ENCODE measurements at regions not wholly inside any gene's neighbourhood (a gene's known extent, or its start where the extent isn't known, plus 50 kb on each side); places are given as distances from the start of the nearest gene placed in this dataset.

DNA sequence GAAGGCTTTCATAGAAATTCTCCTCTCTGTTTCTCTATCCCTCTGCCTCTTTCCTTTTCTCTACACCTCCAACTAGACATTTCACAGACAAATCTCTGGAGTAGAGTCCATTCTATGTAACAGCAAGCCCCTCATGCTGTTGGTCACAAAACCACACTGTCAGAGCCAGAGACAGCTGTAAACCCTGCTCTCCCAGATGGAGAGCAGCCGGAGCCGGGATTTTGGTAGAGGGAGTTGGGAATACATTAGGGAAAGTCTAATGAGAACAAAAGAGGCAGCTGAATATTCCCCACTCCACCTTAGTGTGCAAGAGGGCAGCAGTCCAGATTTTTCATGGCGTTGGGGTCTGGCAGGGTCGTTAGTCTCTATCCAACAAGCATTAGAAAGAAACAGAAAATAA, 68.3 kb upstream of the EDN1 start:
- Mint-ChIP-seq H3K27me3 (no peaks in the 10 kb centered on the region), H3K4me1 (ENCODE audit: low read depth) (no peaks in the 10 kb centered on the region), H3K4me3 (no peak overlapping the region), H3K27ac (no peak overlapping the region), H3K9me3 (ENCODE audit: low read depth) (no peaks in the 10 kb centered on the region), H3K36me3 (peaks cover 4% of the 10 kb centered on the region)

DNA sequence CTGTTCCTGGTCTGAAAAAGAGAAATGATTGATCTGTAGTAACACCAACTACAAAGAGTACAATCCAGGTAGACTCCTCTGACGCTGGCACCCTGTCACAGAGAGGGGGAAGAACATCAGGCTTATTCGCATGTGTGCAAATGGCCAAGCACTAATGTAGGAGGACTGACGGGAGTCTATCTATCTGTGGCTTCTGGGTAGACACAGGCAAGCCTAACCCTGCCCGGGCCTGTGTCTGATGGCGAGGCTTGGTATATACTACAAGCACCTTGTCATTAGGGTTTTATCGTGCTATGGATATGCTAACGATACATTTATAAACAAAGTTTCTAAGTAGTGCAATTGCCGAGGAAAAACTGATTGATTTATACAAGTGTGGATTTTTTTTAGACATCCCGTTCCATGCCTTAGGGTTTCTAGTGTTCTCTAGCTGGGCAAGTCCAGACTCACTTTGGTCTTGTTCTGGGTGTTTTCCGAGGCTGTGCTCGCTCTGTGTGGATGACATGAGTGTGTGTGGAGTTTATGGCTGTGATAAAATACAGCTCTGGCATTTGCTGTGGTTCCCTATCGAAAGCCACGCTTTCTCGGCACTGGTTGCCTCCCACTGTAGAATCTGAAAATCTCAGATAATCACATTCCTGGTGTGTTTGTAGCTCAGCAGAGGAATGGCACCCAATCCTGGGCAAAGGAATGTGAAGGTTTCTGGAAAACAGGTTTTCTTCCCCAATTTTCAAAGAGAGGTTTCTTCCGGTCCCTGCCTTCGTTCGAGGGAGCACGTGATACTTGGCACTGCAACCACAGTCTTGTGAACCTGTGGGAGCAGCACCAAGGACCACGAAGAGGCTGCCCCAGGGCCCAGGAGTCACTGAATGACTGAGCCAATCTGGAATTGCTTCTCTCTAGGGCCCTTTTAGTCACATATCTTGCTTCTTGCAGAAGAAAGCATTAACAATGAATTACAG, 67.5 kb upstream of the EDN1 start:
- H3K27me3 Mint-ChIP-seq = no peaks in the 10 kb centered on the region

DNA sequence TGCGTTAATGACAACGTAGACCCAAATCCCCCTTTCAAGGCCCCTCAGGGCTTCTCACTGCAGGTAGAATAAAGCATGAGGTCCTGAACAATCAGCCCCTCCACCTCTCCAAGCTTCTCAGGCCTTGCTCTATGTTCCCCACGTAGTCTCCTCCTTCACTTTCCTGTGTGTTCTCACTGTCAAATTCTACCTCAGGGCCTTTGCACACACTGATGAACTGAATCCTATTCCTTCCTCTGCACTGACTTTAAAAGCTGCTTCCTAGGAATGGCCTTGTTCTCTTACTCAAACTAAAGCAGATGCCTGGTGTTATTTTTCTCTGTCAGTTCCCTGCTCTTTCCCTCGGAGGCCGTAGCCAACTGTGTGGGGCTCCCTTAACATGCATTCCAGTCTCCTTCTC, 66.8 kb upstream of the EDN1 start:
- Mint-ChIP-seq H3K4me3 (no peak overlapping the region), H3K27me3 (no peaks in the 10 kb centered on the region), H3K9me3 (ENCODE audit: low read depth) (no peaks in the 10 kb centered on the region), H3K36me3 (peaks cover 4% of the 10 kb centered on the region), H3K27ac (no peak overlapping the region), H3K4me1 (ENCODE audit: low read depth) (no peaks in the 10 kb centered on the region)

More for the DNA sequence above, 67.5 kb upstream of the EDN1 start:
- Mint-ChIP-seq H3K4me1 (ENCODE audit: low read depth) (no peaks in the 10 kb centered on the region), H3K36me3 (peaks cover 4% of the 10 kb centered on the region), H3K4me3 (no peak overlapping the region), H3K27ac (no peak overlapping the region), H3K9me3 (ENCODE audit: low read depth) (no peaks in the 10 kb centered on the region)

DNA sequence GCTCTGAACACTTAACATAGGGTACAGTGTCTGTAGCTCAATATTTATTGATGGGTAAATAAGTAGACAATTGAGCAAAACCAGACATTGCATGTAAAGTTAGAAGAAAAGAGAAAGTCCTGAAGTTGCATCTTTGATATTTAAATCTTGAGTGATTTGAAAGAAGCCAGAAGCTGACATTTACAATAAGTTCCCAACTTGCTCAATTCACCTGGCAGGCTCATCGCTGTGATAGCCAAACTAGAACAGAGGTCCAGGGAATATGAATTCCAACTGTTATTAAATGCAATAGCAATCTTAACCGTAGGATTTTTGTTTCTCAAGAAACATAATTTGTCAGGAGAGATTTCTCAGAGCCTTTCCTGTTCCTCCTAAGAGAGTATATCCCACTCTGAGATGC, 65.9 kb upstream of the EDN1 start:
- Mint-ChIP-seq H3K36me3 (peaks cover 4% of the 10 kb centered on the region), H3K4me1 (ENCODE audit: low read depth) (peaks cover 7% of the 10 kb centered on the region), H3K27ac (no peak overlapping the region), H3K27me3 (no peaks in the 10 kb centered on the region), H3K9me3 (ENCODE audit: low read depth) (no peaks in the 10 kb centered on the region), H3K4me3 (no peak overlapping the region)

DNA sequence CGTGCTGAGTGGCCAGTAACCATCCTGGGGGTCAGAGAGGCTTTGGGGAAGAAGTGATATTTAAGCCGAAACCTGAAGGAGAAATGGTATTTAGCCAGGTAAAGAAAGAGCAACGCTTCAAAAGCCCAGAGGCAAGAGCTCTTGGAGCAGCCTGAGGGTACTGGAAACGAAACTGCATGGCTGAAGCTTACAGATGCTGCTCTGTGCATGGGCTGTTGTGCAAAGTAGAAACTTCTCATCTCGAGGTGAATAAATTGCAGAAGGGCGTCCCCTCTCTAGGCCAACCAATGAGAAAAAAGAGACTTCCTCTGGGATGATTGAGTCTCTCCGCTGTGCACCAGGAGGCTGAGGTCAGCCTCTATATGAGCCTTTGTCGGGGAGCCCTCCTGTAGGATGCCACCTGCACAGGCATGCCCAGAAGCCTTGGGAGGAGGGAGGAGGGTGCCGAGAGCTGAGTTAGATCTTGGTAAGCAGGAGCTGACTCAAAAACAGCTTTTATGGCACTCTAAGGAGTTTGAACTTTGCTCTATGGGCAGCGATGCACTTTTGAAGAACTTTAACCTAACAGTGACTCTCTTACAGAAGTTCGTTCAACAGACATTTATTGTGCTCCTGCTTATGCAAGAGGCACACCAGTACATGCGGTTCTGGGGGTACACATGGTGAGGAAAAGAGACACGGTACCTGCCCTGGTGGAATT, 61.6 kb upstream of the EDN1 start:
- Mint-ChIP-seq H3K27ac (no peak overlapping the region), H3K4me1 (ENCODE audit: low read depth) (peaks cover 32% of the 10 kb centered on the region), H3K4me3 (no peak overlapping the region), H3K27me3 (no peaks in the 10 kb centered on the region), H3K9me3 (ENCODE audit: low read depth) (no peaks in the 10 kb centered on the region), H3K36me3 (peaks cover 4% of the 10 kb centered on the region)

DNA sequence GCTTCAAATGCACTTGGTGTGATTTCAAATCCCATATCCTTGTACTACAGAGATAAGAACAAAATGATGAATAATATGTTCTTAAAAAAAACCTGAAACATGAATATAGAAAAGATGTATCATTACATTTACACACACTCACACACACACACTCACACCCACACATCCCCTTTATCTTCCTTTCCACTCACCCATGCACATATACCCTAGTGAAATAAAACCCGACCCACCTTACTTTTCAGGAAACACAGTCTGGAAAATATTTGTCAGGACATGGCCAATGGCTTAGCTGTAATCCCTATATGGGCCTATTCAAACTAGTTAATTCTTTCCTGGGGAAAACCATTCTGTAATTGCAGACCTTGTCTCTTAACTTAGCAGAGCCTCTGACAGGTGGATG, 60.8 kb upstream of the EDN1 start:
- peaks cover 4% of the 10 kb centered on the region for H3K36me3 Mint-ChIP-seq
- no peaks in the 10 kb centered on the region for H3K9me3 Mint-ChIP-seq (ENCODE audit: low read depth)
- H3K4me1 Mint-ChIP-seq (ENCODE audit: low read depth) = peaks cover 39% of the 10 kb centered on the region
- no peaks in the 10 kb centered on the region for H3K27me3 Mint-ChIP-seq
- no peak overlapping the region for H3K27ac Mint-ChIP-seq
- no peak overlapping the region for H3K4me3 Mint-ChIP-seq

DNA sequence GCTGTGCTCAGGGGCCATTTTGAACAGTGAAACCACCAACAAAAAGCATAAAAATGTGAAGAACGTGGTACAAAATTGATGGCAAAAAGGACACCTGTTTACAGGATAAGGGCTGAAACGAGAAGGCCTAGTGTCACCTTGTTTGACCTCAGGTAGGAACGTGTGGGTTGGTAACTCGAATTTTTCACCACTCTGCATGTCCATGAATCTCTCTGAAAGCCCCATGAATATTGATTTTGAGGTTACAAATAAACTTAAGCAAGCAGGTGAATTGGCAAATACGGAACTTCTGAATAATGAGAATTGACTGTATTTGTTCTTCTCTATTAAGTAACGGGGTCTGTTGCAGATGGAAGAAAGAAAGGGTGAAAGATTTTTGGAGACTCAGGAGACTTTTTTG, 59.6 kb upstream of the EDN1 start:
- peaks cover 39% of the 10 kb centered on the region for H3K4me1 Mint-ChIP-seq (ENCODE audit: low read depth)
- no peaks in the 10 kb centered on the region for H3K9me3 Mint-ChIP-seq (ENCODE audit: low read depth)
- H3K27me3 Mint-ChIP-seq = no peaks in the 10 kb centered on the region

DNA sequence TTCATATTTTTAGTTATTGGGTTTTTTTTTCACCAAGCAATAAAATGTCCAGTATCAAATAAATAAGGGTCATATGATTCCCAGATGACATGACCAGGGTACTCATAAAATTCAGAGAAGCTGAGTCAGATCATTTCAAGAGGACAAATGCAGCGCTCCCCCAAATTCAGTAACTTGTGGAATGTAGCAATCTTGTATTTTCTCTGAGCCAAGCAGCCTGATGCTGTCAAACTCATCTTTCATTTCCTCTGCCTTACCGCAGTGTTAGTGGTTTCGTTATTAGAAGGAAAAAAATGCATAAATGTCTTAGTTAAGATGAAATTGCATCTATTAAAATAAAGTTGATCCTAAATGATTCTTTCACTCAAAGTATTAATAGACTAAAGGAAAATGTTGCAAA, 57.8 kb upstream of the EDN1 start:
- Mint-ChIP-seq H3K27ac (no peak overlapping the region), H3K27me3 (no peaks in the 10 kb centered on the region), H3K9me3 (ENCODE audit: low read depth) (no peaks in the 10 kb centered on the region), H3K36me3 (no peaks in the 10 kb centered on the region), H3K4me1 (ENCODE audit: low read depth) (peaks cover 39% of the 10 kb centered on the region), H3K4me3 (no peak overlapping the region)

More for the DNA sequence above, 59.6 kb upstream of the EDN1 start:
- Mint-ChIP-seq H3K36me3 (peaks cover 4% of the 10 kb centered on the region), H3K27ac (no peak overlapping the region), H3K4me3 (no peak overlapping the region)

DNA sequence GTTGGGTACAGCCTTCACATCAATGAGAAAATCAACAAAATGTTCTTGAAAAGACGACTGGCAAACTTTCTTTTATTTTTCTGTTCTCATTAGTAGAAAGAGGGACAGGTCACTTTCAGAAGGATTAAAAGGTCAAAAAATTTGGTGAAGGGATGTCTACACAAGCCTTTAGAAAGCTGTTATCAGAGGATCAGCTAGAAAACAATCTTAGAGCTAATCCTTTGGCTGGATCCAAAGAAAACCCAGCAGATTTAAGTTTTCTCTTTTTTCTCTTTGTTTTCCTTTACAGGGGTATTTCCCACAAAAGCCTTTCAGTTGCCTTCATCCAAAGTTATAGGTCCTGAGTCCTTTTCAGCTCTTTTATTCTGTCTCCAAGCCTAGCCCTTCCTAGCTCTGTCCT, 57.3 kb upstream of the EDN1 start:
- Mint-ChIP-seq H3K36me3 (no peaks in the 10 kb centered on the region), H3K4me1 (ENCODE audit: low read depth) (peaks cover 39% of the 10 kb centered on the region), H3K27ac (peak overlapping the region; percentile 46), H3K4me3 (no peak overlapping the region), H3K27me3 (no peaks in the 10 kb centered on the region), H3K9me3 (ENCODE audit: low read depth) (no peaks in the 10 kb centered on the region)

DNA sequence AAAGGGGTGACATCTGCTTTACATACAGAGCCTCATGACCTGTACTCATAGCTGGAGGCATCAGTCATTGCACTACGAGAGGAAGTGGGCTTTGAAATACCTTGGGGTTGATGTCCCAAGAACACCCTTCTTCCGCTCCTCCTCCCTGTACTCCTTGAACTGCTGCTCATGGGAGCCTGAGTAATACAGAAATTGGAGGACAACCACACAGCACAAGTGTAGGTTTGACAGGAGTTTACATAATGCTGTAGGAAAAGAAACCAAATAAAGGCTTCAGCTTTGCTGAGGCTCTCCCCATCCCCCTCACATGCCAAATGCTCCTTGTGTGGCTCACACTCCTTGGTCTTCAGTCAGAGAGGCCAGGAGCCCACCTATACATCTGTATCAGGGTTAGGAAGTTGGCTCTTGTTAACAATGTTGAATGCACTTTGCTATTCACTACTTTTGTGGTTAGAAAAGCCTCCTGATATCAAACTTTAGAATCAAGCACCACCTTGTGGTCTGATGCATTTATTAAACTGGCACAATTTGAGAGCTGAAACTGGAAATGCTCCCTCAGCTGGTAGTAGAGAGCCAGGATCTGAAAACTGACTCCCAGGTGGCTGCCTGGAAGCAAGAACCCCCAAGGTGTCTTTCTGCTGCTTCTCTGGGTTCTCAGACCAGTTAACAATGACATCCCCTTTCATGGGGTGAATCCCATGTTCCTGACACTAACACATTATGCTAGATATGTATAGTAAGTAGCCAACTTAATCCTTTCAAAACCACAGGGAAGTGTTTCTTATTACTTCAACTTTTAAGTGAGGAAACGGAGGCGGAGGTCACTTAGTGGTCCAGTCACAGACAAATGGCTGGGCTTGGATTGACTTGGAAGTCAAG, 56.2 kb upstream of the EDN1 start:
- H3K36me3 Mint-ChIP-seq = no peaks in the 10 kb centered on the region
- H3K9me3 Mint-ChIP-seq (ENCODE audit: low read depth) = no peaks in the 10 kb centered on the region
- peaks cover 38% of the 10 kb centered on the region for H3K4me1 Mint-ChIP-seq (ENCODE audit: low read depth)
- peak overlapping the region; percentile 21 for H3K4me3 Mint-ChIP-seq
- H3K27me3 Mint-ChIP-seq = no peaks in the 10 kb centered on the region
- peak overlapping the region; percentile 73 for H3K27ac Mint-ChIP-seq

DNA sequence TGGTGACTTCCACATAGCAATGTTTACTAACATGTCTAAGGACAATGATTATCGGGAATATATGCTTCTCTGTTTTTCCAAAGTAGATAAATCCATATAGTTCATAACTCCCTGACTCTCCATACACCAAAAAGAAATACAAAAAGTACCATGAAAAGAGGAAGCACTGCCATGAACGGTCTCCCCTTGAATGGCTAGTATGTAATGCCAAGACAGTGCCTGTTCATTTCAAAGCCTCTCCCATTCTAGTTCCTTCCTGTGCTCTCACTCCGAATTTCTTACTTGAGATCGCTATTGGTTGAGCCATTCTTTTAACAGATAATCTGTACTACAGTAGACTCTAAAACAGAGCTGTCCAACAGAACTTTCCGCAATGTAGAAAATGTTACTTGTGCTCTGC, 54.8 kb upstream of the EDN1 start:
- Mint-ChIP-seq H3K27ac (no peak overlapping the region), H3K9me3 (ENCODE audit: low read depth) (no peaks in the 10 kb centered on the region), H3K36me3 (no peaks in the 10 kb centered on the region), H3K4me3 (no peak overlapping the region), H3K27me3 (no peaks in the 10 kb centered on the region), H3K4me1 (ENCODE audit: low read depth) (peaks cover 32% of the 10 kb centered on the region)

DNA sequence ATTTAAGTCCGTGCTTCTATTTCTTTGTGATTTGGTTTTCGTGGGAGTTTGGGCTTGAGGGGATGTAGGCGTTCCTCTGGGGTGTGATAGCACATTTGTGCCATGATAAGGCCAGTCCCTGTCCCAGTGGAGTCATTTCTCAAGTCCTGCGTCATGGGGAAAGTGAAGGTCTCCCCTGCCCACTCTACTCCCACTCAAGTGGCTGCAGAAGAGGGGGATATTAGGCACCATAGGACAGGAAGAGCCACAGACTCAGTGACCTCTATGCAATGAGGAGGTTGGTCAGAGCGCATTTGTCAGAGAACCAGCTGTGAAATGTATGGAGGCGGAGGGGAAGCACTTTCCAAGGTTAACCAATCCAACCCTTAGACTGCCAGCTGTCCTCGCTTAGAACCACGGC, 51.9 kb upstream of the EDN1 start:
- Mint-ChIP-seq H3K4me1 (ENCODE audit: low read depth) (peaks cover 28% of the 10 kb centered on the region), H3K9me3 (ENCODE audit: low read depth) (no peaks in the 10 kb centered on the region), H3K4me3 (no peak overlapping the region), H3K36me3 (no peaks in the 10 kb centered on the region), H3K27ac (no peak overlapping the region), H3K27me3 (no peaks in the 10 kb centered on the region)
